NCI-H187 (cell line): ENCODE measurements at regions not wholly inside any gene's neighbourhood (a gene's known extent, or its start where the extent isn't known, plus 50 kb on each side); places are given as distances from the start of the nearest gene placed in this dataset.

Source experiments
- DNase-seq, 2 experiments: peaks; one replicate each; lab custom pipeline; 2025; lab: John Stamatoyannopoulos, UW

DNA sequence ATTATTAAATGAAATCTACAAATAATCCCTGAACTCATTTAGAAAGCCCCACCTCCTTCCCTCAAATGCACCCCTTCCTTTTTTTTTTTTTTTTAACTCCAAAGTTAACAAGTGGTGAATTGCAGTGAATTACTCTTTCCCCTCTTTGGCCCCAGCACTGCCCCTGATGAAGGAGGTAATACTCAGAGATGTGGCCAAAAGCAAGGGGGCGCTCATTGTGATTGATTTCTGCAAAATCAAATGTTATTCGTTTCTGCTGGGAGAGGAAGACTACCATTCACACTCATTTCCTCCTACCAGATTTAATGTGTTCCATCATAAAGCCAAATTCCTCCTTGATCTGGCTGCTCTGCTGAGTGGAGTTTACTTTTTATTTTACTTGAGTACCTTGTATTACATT, 259.4 kb downstream of the GPD2 start:
- DNase-seq: no peak

DNA sequence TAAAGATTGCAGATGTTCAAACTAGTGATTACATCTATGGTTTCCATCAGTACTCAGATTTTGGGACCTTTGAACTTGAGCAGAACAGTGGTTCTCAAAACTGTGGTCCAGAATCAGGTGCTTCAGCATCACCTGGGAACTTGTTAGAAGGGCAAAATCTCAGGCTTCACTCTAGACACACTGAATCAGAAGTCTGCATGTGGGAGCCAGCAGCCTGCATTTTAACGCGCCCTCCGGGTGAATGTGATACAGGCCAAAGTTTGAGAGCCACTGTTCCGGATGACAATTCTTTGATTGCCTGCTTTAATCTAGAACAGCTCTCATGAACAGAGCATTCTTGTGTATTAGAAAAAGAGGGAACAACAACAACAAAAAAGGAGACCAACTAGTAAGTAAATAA, 261.7 kb downstream of the GPD2 start:
- no peak for DNase-seq

DNA sequence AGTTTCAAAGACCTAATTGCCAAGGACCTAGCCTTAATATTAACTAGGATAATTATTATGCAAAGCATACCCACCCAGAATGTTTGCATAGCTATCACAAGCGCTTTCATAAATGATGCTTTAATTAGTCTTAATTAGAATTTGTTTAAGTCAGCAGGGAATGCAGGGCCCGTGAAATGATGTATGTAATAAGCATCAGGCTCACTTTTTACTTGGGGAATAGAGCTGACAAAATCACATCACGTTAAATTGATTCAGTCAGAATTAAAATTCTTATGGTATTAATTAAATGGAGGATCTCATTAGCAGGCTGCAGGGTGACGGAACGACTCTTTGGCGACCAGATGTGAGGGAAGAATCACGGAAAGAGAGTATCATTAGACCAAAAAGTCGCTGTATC, 264.5 kb downstream of the GPD2 start:
- DNase-seq: no peak

DNA sequence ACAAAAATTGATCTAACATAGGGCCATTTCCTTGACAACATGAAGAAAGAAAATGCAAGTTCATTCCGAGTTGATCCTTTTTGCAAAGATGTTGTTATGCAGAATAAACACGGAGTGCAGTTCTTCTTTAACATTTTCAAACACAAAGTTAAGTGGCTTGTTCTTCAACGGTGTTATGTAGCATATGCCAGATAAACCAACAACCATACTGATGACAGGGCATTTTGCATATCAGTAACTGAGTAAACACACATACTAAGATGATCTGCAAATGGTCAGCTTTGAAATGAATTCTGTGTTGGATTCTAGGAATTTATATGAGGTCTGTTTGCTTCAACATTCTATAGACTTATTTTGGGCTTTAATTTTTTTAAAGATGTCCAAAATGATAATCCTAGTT, 266.4 kb downstream of the GPD2 start:
- DNase-seq: no peak

DNA sequence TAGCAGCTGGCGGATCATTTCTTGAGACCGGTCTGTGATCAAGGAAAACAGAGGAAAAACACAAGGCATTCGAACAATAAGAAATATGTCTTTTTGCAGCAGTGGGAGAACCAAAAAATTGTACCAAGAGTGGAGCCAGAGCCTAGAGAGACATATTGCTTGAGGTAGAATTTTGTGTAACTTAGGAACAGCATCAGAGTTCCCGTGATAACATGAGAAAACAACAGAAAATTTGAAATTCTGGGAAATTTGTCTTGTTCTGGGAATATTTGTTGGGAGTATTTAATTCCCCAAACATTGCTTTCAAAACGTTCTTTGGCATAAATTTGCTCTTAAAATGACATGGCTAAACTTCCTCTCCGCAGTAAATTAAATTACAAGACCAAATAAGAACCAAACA, 267.5 kb downstream of the GPD2 start:
- no peak for DNase-seq

DNA sequence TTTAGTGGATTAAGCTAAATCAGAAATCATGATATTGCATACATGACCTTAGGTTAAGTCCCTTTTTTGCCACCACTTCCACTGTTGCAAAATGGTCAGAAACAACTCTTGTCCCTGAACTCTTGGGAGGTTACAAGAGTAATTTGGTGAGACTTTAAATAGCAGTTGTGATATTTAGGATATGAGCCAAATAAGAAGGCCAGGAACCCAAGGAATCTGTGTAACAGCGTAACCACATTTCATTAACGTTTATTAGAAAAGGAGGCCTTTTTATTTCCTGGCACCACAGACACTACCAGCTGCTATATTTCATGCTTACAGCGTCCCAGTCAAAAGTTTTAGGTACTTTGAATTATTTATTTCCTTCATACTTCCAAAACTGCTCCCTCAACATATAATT, 268.0 kb downstream of the GPD2 start:
- DNase-seq: no peak

DNA sequence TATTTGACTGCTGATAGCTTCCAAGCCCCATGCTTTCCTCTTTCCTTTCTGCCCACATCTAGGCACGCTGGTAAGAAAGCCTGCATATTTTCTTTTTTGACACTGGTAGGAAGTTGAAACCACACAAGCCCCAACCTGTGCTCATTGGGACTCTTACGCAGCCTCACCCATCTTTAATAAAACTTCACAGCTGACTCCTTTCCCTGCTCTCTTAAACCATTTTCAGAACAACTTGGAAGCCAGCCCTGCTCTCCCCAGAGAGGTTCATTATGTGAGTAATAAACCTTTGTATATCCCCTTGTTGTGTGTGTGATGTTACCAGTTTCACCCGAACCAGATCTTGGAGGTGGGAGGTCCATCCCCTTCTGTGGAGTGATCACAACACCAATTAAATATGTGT, 268.4 kb downstream of the GPD2 start:
- no peak for DNase-seq

DNA sequence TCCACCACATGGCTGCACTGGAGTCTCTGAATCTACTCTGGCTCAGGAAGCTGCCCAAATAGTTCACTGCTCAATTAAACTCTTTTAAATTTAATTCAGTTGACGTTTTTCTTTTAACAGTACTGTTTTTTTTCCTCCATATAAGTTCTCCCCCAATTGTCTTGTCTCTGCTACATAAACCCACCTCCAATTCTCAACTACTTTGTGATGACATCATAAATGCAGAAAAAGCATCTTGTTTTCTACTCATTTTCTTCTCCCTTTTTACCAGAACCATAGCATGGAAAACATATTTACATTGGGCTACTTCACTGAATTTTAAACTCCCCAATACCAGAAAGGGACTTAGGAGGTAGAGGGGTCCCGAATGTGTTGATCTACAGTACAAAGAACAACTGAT, 270.4 kb downstream of the GPD2 start:
- DNase-seq: no peak

DNA sequence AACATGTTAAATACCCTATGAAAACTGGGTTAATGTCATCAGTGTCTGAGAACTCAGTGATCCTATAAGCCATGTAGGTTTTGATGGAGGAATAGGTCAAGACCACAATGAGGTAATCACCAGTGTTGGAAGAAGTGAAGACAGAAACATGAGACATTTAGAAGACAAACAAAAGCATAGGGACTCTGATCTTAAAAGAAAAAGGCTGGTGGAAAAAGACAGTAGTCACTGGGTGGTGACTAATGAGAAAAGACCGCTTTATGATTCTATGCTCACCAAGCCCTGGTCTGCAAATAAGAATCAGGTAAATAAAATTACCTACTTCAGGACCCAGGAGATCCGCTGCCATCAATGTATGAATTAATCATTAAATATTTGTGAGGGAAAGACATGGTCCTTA, 271.9 kb downstream of the GPD2 start:
- DNase-seq: no peak

DNA sequence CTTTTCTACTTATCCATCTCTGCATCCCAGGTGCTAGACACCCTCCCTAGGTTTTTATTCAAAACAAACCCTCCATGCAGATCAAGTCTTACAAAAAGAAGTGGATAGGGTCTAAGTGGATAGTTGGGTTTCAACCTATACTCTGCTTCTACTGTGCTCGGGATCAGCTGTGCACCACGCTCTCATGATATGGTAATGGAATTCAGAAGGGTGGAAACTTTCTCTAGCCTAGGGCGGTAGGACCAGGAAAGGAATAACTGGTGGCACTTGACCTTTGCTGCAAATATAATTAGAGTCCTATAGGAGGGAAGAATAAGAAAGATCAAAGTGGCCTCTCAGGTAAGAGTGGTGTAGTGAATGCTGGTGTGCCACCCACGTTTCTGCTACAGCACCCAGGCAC, 272.9 kb downstream of the GPD2 start:
- DNase-seq: no peak

DNA sequence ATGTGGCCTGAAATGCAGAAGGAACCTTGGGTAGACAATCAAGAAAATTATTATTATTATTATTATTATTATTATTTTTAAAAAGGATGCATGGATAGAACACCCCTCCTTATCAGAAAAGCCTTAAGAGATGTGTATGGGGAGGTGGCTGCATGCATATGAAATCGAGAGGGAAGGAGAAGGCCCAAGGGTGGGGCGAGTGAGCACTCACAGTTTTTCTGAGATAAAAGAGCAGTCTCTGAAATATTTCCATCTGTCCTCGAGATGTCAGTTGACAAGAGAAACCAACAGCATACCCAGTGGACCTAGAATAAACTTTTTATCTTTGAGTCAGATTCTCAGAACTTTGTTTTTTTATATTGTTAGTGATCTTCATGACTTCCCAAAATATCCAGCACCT, 282.9 kb downstream of the GPD2 start:
- DNase-seq: no peak

DNA sequence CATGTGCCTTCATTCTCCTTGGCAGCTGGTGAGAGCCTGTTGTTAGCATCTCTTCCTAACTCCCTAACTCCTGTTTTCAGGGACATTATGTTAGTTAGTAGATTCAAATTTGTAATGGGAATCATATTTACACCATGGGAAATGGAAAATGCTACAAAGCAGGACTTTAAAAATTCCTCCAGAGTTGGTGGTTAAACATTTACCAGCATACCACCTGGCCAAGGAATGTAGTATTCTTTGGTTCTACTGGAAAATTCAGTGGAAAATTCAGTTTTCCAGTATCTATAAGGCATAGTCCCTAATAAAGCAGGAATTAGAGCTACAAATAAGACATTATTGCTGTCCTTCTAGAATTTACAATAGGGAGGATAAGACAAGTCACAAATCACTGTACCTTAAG, 291.7 kb downstream of the GPD2 start:
- no peak for DNase-seq

DNA sequence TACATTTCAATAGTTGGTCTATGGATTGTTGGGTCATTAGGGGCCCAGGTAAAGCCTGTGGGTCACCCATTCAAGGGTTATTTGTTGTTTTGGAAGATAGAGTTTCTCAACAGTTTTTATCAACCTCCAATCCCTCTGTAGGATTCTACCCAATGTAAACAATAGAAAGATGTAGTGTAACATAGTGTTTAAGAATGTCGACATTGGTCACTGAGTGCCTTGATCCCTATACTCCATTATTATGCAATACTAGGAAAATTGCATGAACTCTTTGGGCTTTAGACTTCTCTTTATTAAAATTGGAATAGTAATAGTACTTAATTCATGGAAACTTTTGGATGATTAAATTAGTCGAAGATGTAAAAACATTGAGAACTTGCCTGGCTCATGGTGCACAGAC, 292.1 kb downstream of the GPD2 start:
- DNase-seq: no peak

DNA sequence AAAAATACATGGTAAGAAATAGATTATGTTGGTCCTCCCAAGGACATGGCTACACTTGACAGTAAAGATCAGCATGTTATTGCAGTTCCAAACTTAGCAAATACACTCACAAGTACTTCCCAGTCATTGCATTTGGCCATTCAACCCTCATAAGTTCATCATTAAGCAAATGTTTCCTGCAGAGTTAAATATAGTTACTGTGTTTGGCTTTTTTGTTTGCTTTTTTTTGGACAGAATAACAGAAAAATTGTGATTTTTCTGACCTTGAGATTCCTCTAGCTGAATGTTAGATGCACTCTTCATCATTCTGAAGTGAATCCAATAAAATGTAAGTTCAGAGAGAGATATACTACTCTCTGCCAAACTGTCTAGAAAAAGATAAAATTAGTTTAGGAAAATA, 295.3 kb downstream of the GPD2 start:
- DNase-seq: no peak

DNA sequence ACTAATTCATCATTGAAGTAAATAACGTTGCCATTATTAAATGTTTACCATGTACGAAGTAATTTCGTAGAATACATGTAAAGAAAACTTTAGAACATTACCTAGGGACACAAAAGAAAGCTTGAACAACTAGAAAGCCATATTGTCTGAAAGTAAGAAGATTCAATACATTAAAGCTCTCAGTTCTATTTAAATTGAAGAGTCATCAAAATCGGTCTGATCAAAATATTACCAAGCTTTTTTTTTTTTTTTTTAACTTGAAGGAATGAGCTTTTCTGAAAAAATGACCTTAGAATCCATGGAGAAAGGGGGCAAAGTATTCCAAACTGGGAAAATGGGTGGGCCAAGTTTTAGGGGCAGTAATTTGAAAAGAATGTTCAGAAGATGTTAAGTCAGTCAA, 300.8 kb downstream of the GPD2 start:
- DNase-seq: no peak

DNA sequence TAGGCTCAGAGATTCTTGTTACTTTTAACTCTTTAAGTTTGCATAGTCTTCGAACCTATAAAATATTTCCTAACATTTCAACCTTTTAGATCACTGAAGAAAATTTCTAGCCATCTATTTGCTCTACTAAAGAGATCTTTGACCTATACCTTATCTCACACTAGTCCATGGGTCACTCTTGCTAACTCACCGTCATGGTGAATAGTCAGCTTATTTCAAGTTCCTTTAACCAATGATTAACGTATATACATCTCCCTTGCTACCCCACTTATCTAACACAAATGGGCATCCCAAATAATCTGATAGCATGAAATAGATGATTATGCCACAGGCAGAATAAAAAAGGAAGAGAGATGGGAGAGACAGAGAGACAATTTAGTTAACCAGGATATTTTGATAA, 303.1 kb downstream of the GPD2 start:
- DNase-seq: no peak

DNA sequence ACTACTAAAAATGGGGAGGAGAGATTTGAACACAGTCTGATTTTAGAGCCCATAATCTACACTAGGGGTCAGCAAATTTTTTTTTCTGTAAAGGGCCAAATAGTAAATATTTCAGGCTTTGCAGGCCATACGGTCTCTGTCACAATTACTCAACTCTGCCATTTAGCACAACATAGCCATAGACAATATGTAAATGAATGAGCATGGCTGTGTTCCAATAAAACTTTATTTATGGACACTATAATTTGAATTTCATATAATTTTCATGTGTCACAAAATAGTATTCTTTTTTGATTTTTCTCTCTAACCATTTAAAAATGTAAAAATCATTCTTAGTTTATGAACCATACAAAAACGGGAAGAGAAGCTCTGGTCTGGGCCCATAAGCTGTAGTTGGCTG, 309.4 kb downstream of the GPD2 start:
- no peak for DNase-seq

DNA sequence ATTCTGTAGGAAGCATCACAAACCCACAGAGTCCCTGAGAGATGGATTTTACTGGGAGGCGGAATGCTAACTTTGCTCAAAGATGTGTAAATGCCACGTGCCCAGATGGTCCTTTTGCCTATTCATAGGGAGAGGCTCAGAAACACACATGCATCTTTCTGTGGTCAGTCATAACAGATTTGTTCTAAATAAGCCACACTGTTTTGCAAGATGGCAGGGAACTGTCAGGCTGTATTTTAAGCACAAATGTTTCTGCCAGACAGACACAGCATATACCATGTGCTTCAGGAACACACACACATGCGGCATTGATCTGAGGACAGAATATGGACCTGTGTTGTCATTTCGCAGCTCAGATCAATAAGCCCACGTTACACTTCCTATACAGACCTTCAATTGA, 312.0 kb downstream of the GPD2 start:
- DNase-seq: no peak

DNA sequence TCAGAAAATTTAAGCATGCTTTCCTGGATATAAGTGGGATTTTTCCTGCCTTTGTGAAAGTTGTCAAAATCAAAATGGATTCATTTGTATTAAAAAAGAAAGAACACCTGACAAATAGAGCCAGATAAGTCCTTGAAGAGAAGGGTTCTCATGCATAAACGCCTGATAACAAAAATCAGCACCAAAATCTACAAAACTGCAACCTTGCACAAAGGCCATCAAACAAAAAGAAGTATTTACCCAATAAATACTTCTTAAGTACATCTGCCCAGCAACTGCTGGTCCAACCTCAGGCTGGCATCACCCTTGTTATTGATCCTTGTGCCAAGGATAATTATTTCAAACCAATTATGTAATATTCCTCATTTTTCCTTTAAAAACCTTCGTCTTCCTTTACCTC, 315.9 kb downstream of the GPD2 start:
- no peak for DNase-seq

DNA sequence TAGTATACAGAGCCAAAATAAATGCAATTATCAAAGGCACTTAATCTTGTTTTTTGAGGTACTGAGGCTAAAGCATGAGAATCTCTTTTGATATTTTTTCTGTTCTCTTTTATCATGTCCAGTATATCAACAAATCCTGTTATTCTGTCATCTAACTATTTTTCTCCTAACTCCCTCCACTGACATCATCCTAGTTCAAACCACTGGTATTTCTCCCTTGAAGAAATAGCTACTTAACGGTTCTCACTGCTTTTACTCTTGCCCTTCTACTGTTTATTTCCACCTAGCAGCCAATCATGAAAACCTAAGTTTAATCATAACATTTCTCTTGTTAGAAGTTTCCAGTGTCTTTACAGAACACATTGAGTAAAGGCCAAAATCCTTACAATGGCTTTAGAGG, 317.6 kb downstream of the GPD2 start:
- no peak for DNase-seq

DNA sequence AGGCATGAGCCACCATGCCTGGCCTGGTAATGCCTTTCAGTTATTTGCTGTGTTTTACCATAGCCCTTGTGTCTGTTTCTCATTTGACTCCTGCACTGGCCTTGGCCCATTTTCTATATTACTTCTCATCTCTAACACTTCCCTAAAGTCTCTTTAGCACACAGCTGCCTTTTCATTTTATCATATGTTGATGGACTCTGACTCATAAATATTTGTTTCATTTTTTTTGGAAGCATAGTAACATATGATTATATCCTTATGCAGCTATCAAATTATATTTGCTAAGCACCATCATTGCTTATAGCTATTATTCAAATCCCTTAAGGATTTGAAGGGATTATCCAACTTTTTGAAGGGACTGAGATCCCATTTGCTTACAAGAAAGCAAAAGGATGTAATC, 320.3 kb downstream of the GPD2 start:
- DNase-seq: no peak

DNA sequence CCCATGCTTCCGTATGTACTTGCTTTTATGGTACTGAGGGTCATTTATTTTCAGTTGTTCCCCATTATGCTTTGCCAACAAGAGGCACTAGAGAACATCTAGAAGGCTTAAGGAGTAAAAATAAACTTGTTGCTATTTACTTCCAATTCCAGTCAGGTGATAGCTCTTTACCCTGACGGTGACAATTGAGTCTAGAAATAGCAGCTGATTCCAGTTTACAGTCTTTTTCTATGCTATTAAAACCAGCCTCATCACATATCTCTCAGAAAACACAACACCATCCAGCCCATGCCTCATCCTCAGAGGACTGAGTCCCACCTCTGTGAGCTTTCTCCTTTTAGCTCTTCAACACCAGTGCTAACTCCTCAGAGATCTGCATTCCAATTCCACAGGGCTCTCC, 327.0 kb downstream of the GPD2 start:
- no peak for DNase-seq

DNA sequence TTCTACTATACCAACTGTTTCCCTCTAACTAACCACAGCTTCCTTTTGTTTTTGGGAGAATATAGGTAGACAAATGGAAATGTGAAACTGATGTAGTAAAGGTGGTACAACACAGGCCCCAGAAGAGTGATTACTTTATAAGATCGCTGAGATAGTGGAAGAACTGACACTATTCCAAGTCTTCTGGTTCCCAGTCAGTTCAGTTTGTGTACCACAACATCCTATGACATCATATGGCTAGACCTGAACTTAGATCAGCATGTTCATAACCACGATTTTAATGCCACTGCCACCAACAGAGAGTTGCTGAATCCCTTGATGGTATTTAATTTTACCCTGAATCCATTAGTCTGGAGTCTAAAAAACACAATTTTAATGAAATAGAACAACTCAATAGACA, 328.9 kb downstream of the GPD2 start:
- DNase-seq: no peak

DNA sequence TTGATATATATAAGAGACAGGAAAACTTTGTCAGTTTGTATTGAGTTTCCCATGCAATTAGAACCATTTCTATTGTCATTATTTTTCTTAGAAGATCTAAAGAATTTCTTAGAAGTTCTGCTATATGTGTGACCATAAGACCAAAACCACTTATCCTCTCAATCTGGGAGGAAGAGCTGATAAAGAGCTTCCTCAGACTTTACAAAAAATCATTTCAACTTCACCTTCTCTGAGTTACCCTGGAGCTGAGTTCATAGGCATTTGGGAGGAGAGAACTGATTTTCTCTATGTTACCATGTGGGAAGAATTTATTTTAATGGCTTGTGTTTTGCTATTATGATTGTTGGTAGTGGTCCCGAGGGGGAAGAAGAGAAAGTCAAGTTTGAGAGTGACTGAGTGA, 329.3 kb downstream of the GPD2 start:
- no peak for DNase-seq

DNA sequence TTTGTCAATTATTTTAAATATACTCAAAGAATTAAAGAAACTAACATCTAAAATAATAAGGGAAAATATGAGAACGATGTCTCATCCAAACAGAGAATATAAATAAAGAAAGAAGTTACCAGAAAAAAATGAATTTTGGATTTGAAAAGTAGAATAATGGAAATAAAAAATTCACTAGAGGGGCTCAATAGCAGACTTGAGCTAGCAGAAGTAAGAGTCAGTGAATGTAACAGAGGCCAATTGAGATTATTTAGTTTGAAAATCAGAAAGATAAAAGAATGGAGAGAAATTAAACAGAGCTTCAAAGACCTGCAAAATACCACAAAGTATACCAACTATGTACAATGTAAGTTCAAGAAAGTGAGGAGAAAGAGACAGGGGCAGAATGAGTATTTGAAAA, 333.6 kb downstream of the GPD2 start:
- DNase-seq: no peak

DNA sequence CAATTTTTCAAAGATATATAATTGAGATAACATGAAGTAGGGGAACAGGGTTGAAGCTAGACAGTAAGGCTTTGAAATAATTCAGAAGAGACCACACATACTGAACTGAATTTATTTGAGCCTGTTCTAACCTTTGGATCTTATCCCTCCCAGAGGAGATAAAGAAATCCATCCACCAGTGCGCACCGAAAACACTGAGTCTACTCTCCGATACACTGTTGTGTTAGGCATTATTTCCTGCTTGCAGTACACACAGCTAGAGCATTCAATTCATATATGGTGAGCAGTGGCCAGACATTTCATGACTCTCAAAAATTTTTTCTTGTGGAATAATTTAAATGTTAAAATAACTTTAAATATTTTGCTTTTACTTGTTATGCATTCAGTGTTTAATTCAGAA, 342.7 kb downstream of the GPD2 start:
- DNase-seq: no peak
